Gastrocnemius medialis (tissue), 4 donors: ENCODE measurements at regions not wholly inside any gene's neighbourhood (a gene's known extent, or its start where the extent isn't known, plus 50 kb on each side); places are given as distances from the start of the nearest gene placed in this dataset.

ENCODE experiments used
- CTCF ChIP-seq, 5 experiments: fragments of 450-650 bp in 3 of 5; fragments of 200-600 bp in 2 of 5; sonication (generic) in 2 of 5; IDR thresholded peaks in 4 of 5; conservative IDR thresholded peaks in 1 of 5; 1 replicate in 4 of 5; 2 replicates in 1 of 5; pipeline ENCODE4 v1.5.1; 2016 to 2019; ENCODE audit warnings: antibody characterized with exemption in 5 of 5, mild to moderate bottlenecking in 3 of 5, moderate library complexity in 3 of 5
- POLR2A ChIP-seq, 2 donors: fragments of 450-650 bp; IDR thresholded peaks; one replicate each; pipeline ENCODE4 v1.6.1; 2017; ENCODE audit warnings: antibody characterized with exemption in 2 of 2, mild to moderate bottlenecking in 2 of 2, moderate library complexity in 2 of 2

- TF ChIP-seq CTCF (IDR thresholded peaks at IDR 0.05 in 4 of 5, conservative IDR thresholded peaks at IDR 0.05 in 1 of 5) (no peak), POLR2A (IDR thresholded peaks at IDR 0.05) (no peak)
Measured at GRCh38 chr16:54588026-54588425, 301.4 kb upstream of the IRX3 start.
